ENCODE measurements at regions not wholly inside any gene's neighbourhood (a gene's known extent, or its start where the extent isn't known, plus 50 kb on each side); places are given as distances from the start of the nearest gene placed in this dataset.

GRCh38 chr13:94765814-94766213 lies 53.5 kb upstream of the SOX21 start:
- Histone ChIP-seq H3K27me3 (ENCODE audit: control insufficient read depth, insufficient read depth, low read length) (no peaks in the 10 kb centered on the region), H3K27ac (ENCODE audit: low read depth, low read length) (no peak overlapping the region), H3K4me1 (ENCODE audit: control insufficient read depth, insufficient read depth, low read length) (no peaks in the 10 kb centered on the region), H3K9me3 (ENCODE audit: control insufficient read depth, insufficient read depth, low read length) (no peaks in the 10 kb centered on the region), H3K36me3 (ENCODE audit: control insufficient read depth, insufficient read depth, low read length) (no peaks in the 10 kb centered on the region), H3K4me3 (ENCODE audit: low read depth, low read length) (no peak overlapping the region)
- WGBS (ENCODE audit: insufficient coverage), result 71% methylated on average over 7 of the region's 7 CpGs
- DNase-seq (ENCODE audit: low read depth in 4 of 6, low spot score in 6 of 6), result no peak

- no peaks in the 10 kb centered on the region for H3K27me3 ChIP-seq (ENCODE audit: control insufficient read depth, insufficient read depth, low read length)
- DNase-seq (ENCODE audit: low read depth in 4 of 6, low spot score in 6 of 6), result no peak
- no CpG with 5 or more reads among the region's 2 CpGs for WGBS (ENCODE audit: insufficient coverage)
Observed at GRCh38 chr13:94764576-94765321, 52.4 kb upstream of the SOX21 start.

More at GRCh38 chr13:94764576-94765321, 52.4 kb upstream of the SOX21 start:
- Histone ChIP-seq H3K4me1 (ENCODE audit: control insufficient read depth, insufficient read depth, low read length) (no peaks in the 10 kb centered on the region), H3K36me3 (ENCODE audit: control insufficient read depth, insufficient read depth, low read length) (no peaks in the 10 kb centered on the region), H3K4me3 (ENCODE audit: low read depth, low read length) (no peak overlapping the region), H3K27ac (ENCODE audit: low read depth, low read length) (no peak overlapping the region), H3K9me3 (ENCODE audit: control insufficient read depth, insufficient read depth, low read length) (no peaks in the 10 kb centered on the region)
